ENCODE measurements at regions not wholly inside any gene's neighbourhood (a gene's known extent, or its start where the extent isn't known, plus 50 kb on each side); places are given as distances from the start of the nearest gene placed in this dataset.

GRCh38 chr13:50645092-50645491 lies 198.4 kb downstream of the DLEU7 start:
- no peak for ATAC-seq (ENCODE audit: low read depth)
- Histone ChIP-seq H3K4ac (ENCODE audit: low read depth, low read length) (no peak overlapping the region), H3K9ac (ENCODE audit: low read depth, low read length) (no peak overlapping the region), H3K9me3 (ENCODE audit: control insufficient read depth, insufficient read depth, low read length) (no peaks in the 10 kb centered on the region), H3K4me3 (ENCODE audit: insufficient read depth, low read depth, low read length) (no peak overlapping the region), H3K4me2 (ENCODE audit: low read depth, low read length) (no peak overlapping the region), H2BK5ac (ENCODE audit: low read depth, low read length, poor library complexity, severe bottlenecking) (no peak overlapping the region), H3K9me1 (ENCODE audit: insufficient read depth, low read length) (no peaks in the 10 kb centered on the region), H3K27me3 (ENCODE audit: control insufficient read depth, insufficient read depth, low read length) (peaks cover 14% of the 10 kb centered on the region), H4K5ac (ENCODE audit: low read depth, low read length) (no peak overlapping the region), H3K36me3 (ENCODE audit: control insufficient read depth, insufficient read depth, low read length) (no peaks in the 10 kb centered on the region), H2AK5ac (ENCODE audit: low read depth, low read length) (no peak overlapping the region), H2BK15ac (ENCODE audit: low read depth, low read length) (no peak overlapping the region), H2AK9ac (replicated peaks; ENCODE audit: low read depth, low read length, poor library complexity) (no peak overlapping the region), H3K14ac (replicated peaks; ENCODE audit: low read depth, low read length) (no peak overlapping the region), H2BK120ac (ENCODE audit: low read depth, low read length) (no peak overlapping the region), H4K20me1 (ENCODE audit: insufficient read depth, low read length) (no peaks in the 10 kb centered on the region), H3K18ac (ENCODE audit: low read depth, low read length) (no peak overlapping the region), H3K56ac (ENCODE audit: extremely low read depth, insufficient read depth, low read length) (no peak overlapping the region), H2AFZ (replicated peaks; ENCODE audit: low read length, poor library complexity) (no peak overlapping the region), H3K79me1 (ENCODE audit: low read depth in 1 of 2, low read length in 2 of 2) (no peaks in the 10 kb centered on the region), H3K4me1 (ENCODE audit: control insufficient read depth, insufficient read depth, low read length) (no peaks in the 10 kb centered on the region), H4K8ac (ENCODE audit: low read depth in 2 of 2, low read length in 2 of 2) (no peak overlapping the region), H3K27ac (ENCODE audit: insufficient read depth, low read length) (no peak overlapping the region), H4K91ac (ENCODE audit: insufficient read depth, low read depth, low read length) (no peak overlapping the region), H2BK20ac (ENCODE audit: low read depth, low read length) (no peak overlapping the region), H3K23ac (ENCODE audit: low read depth, low read length) (no peak overlapping the region)
- ChIA-PET POLR2A (ENCODE audit: unreplicated experiment) (no interaction called here), CTCF (no interaction called here)
- WGBS, 2 experiments (ENCODE audit: extremely low coverage in 2 of 2, insufficient read length in 1 of 2): no CpG with 5 or more reads among the region's 4 CpGs
- DNase-seq: no peak
- dilution Hi-C loops (cut with HindIII; ENCODE audit: low sequenced_read_pairs, unreplicated experiment) (no loop called here), in situ Hi-C loops (cut with MboI; ENCODE audit: low sequenced_read_pairs) (no loop called here), intact Hi-C loops (cut with micrococcal nuclease) (no loop called here)
- BruUV-seq (replicated peaks): no TSS peak
- TF ChIP-seq RAD21 (IDR thresholded peaks at IDR 0.05; ENCODE audit: low read length) (no peak), RCOR1 (IDR thresholded peaks at IDR 0.05; ENCODE audit: insufficient replicate concordance, low read length) (no peak), USF2 (IDR thresholded peaks at IDR 0.05; ENCODE audit: low read depth, low read length) (no peak), POLR2A (IDR thresholded peaks at IDR 0.05; ENCODE audit: low read depth, low read length) (no peak), RFX5 (IDR thresholded peaks at IDR 0.05; ENCODE audit: low read depth, low read length) (no peak), MAZ (IDR thresholded peaks at IDR 0.05; ENCODE audit: borderline replicate concordance, low read depth, low read length) (no peak), SMC3 (IDR thresholded peaks at IDR 0.05; ENCODE audit: low read depth, low read length) (no peak), MXI1 (IDR thresholded peaks at IDR 0.05; ENCODE audit: borderline replicate concordance, low read depth, low read length) (no peak), CEBPB (IDR thresholded peaks at IDR 0.05; ENCODE audit: low read depth, low read length) (no peak), NFE2L2 (IDR thresholded peaks at IDR 0.05; ENCODE audit: low read depth, low read length) (no peak), MAFK (IDR thresholded peaks at IDR 0.05; ENCODE audit: low read depth, low read length) (no peak), BHLHE40 (IDR thresholded peaks at IDR 0.05; ENCODE audit: low read depth, low read length) (no peak), CHD1 (IDR thresholded peaks at IDR 0.05; ENCODE audit: low read depth, low read length) (no peak), FOS (IDR thresholded peaks at IDR 0.05; ENCODE audit: low read depth, low read length) (no peak)
- TF ChIP-seq, protein P1, sequence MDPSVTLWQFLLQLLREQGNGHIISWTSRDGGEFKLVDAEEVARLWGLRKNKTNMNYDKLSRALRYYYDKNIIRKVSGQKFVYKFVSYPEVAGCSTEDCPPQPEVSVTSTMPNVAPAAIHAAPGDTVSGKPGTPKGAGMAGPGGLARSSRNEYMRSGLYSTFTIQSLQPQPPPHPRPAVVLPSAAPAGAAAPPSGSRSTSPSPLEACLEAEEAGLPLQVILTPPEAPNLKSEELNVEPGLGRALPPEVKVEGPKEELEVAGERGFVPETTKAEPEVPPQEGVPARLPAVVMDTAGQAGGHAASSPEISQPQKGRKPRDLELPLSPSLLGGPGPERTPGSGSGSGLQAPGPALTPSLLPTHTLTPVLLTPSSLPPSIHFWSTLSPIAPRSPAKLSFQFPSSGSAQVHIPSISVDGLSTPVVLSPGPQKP (IDR thresholded peaks at IDR 0.05; ENCODE audit: borderline replicate concordance, low read depth, low read length): no peak
- TF ChIP-seq, protein P2, sequence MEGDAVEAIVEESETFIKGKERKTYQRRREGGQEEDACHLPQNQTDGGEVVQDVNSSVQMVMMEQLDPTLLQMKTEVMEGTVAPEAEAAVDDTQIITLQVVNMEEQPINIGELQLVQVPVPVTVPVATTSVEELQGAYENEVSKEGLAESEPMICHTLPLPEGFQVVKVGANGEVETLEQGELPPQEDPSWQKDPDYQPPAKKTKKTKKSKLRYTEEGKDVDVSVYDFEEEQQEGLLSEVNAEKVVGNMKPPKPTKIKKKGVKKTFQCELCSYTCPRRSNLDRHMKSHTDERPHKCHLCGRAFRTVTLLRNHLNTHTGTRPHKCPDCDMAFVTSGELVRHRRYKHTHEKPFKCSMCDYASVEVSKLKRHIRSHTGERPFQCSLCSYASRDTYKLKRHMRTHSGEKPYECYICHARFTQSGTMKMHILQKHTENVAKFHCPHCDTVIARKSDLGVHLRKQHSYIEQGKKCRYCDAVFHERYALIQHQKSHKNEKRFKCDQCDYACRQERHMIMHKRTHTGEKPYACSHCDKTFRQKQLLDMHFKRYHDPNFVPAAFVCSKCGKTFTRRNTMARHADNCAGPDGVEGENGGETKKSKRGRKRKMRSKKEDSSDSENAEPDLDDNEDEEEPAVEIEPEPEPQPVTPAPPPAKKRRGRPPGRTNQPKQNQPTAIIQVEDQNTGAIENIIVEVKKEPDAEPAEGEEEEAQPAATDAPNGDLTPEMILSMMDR (conservative IDR thresholded peaks at IDR 0.05; ENCODE audit: low read depth, low read length): no peak
